ENCODE measurements at regions not wholly inside any gene's neighbourhood (a gene's known extent, or its start where the extent isn't known, plus 50 kb on each side); places are given as distances from the start of the nearest gene placed in this dataset.

- Histone ChIP-seq H3K9me3 (ENCODE audit: insufficient read depth in 2 of 2, low read depth in 1 of 2, low read length in 1 of 2) (no peaks in the 10 kb centered on the region), H3K4me1 (replicated peaks in 1 of 4; ENCODE audit: control insufficient read depth in 3 of 4, insufficient read depth in 4 of 4, low read length in 3 of 4) (peaks cover 0 to 2% (median under 1%) of the 10 kb centered on the region in 4 experiments; a peak in 1 of 7 replicates), H3K56ac (replicated peaks; ENCODE audit: insufficient read length, low read depth, low read length) (no peak overlapping the region), H3K14ac (ENCODE audit: insufficient read length) (no peak overlapping the region), H2BK120ac (replicated peaks; ENCODE audit: low read depth, low read length) (no peak overlapping the region), H3K23me2 (ENCODE audit: low read depth, low read length) (no peaks in the 10 kb centered on the region), H2AK5ac (ENCODE audit: low read depth, low read length) (no peak overlapping the region), H2BK12ac (ENCODE audit: low read depth, low read length) (no peak overlapping the region), H3K4ac (replicated peaks; ENCODE audit: insufficient read length, low read depth, low read length) (no peak overlapping the region), H4K20me1 (replicated peaks in 1 of 2; ENCODE audit: control insufficient read depth in 1 of 2, insufficient read depth in 2 of 2, low read length in 2 of 2) (no peaks in the 10 kb centered on the region), H3K23ac (ENCODE audit: insufficient read length) (no peak overlapping the region), H3K79me1 (ENCODE audit: low read depth, low read length) (no peaks in the 10 kb centered on the region), H2BK15ac (ENCODE audit: low read length) (no peak overlapping the region), H3K18ac (ENCODE audit: extremely low read depth, low read length) (no peak overlapping the region), H2BK20ac (ENCODE audit: low read length) (0 out of 2 replicates have a peak overlapping the region, but pooled peaks have one; percentile 54), H3K4me3 (ENCODE audit: extremely low read depth in 1 of 4, insufficient read depth in 2 of 4, low read depth in 3 of 4, low read length in 4 of 4) (no peak overlapping the region), H4K5ac (ENCODE audit: insufficient read length, low read depth, low read length) (no peak overlapping the region), H3K9ac (replicated peaks in 1 of 4; ENCODE audit: extremely low read depth in 1 of 4, low read depth in 3 of 4, low read length in 3 of 4) (no peak overlapping the region), H4K8ac (ENCODE audit: extremely low read depth, insufficient read depth, low read length) (no peak overlapping the region), H3K4me2 (ENCODE audit: insufficient read depth in 1 of 2, low read depth in 2 of 2, low read length in 2 of 2) (no peak overlapping the region), H3K79me2 (ENCODE audit: control insufficient read depth in 1 of 2, insufficient read depth in 2 of 2, low read length in 2 of 2) (no peaks in the 10 kb centered on the region), H3K36me3 (ENCODE audit: control insufficient read depth in 2 of 4, insufficient read depth in 4 of 4, low read length in 3 of 4) (no peaks in the 10 kb centered on the region), H2AFZ (ENCODE audit: low read length) (peak overlapping the region; percentile 65; the same call in 1 of the 2 replicates), H2BK5ac (ENCODE audit: low read depth, low read length) (no peak overlapping the region), H3K27me3 (replicated peaks in 1 of 4; ENCODE audit: control insufficient read depth in 3 of 4, extremely low read depth in 1 of 4, insufficient read depth in 3 of 4, low read length in 3 of 4) (no peaks in the 10 kb centered on the region), H3K27ac (ENCODE audit: low read depth, low read length) (no peak overlapping the region), H4K91ac (replicated peaks; ENCODE audit: insufficient read length, low read length) (no peak overlapping the region)
- CTCF ChIA-PET (ENCODE audit: partially characterized antibody) = interaction anchor here (0.7 to 1.9 kb wide), 11 partner anchors 12 to 307 kb away, joined by 3 to 9 read pairs (median 4); no protein-coding TSS in a partner anchor
- 80% methylated on average over 4 of the region's 4 CpGs; no CpG with 5 or more reads in 1 of the 2 experiments for WGBS, 2 experiments (ENCODE audit: extremely low coverage in 1 of 2, insufficient coverage in 1 of 2, insufficient read length in 1 of 2, insufficient replicate concordance in 2 of 2, low coverage in 1 of 2, low lambda C conversion rate in 2 of 2, missing lambda C conversion rate in 1 of 2)
- POLR2A ChIA-PET (ENCODE audit: partially characterized antibody) = no interaction called here
- TF ChIP-seq FOSL1 (IDR thresholded peaks at IDR 0.05; ENCODE audit: insufficient read depth, low read depth, low read length) (no peak), CTCF (IDR thresholded peaks at IDR 0.05; ENCODE audit: control extremely low read depth in 1 of 3, insufficient read depth in 1 of 3, low read depth in 1 of 3, low read length in 3 of 3) (peak in 2 of 3 experiments; percentile 16 to 28; a peak in 2 of 4 replicates), RAD21 (IDR thresholded peaks at IDR 0.05 in 1 of 2, conservative IDR thresholded peaks at IDR 0.05 in 1 of 2; ENCODE audit: low read depth in 2 of 2, low read length in 2 of 2) (peak; percentile 48 to 65), JUN (IDR thresholded peaks at IDR 0.05; ENCODE audit: low read depth, low read length) (no peak), CBX5 (IDR thresholded peaks at IDR 0.05; ENCODE audit: low read depth, low read length) (no peak)
- DNase-seq (ENCODE audit: low read depth in 1 of 2, low spot score in 2 of 2) (no peak), FAIRE-seq (no peak)
These were observed 183.4 kb upstream of the PTBP2 start for GRCh38 chr1:96538111-96538641.

Data from H1 (cell line).